CMK (cell line): ENCODE measurements at regions not wholly inside any gene's neighbourhood (a gene's known extent, or its start where the extent isn't known, plus 50 kb on each side); places are given as distances from the start of the nearest gene placed in this dataset.

Source experiments
- DNase-seq: peaks from one replicate; pipeline ENCODE4 v3.0.0-alpha.2; 2010; ENCODE audit warnings: low read depth

- no peak for DNase-seq
These were observed 152.9 kb downstream of the EFNB2 start for GRCh38 chr13:106382534-106382933.

DNA sequence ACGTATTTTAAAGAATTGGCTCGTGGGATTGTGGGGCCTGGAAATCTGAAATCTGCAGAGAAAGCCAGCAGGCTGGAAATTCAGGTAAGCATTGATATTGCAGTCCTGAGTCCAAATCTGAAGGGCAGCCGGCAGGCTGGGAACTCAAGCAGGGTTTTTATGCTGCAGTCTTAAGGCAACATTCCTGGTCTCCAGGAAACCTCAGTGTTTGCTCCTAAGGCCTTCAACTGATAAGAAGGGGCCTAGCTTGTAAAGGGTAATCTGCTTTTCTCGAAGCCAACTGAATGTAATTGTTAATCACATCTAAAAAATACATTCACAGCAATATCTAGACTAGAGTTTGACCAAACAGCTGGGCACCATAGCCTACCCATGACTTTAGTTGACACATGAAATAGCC lies 154.4 kb downstream of the EFNB2 start:
- DNase-seq, result no peak

DNA sequence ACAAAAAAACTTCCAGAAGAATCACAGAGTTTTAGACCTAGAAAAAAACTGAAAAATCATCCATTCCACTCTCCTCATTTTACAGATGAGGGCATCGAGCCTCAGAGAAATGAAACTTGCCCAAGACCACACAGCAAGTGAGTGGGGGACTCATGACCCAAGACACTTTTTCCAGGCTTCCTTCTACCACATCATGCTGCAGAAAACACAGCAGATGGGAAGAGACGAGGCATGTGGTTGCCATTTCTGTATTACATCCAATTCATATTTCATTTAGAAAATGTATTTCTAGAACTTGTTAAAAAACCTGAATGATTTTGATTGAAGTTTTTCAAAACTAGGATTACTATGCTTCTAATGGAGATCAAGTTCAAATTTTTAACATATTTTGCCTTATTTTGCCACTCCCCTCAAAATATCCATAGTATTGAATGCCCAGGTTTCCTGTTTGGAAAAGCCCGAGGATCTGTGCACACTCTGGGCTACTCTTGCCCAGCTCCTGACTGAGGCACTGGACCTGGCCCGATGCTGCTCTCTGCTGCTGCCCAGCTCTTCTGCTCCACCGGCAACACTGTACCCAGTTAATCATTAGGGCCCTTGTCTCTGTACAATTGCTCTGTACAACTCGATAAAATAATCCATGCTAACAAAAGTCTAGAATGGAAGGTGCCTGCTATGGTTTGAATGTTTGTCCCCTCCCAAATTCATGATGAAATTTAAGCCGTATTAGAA lies 157.4 kb downstream of the EFNB2 start:
- DNase-seq, result no peak

DNA sequence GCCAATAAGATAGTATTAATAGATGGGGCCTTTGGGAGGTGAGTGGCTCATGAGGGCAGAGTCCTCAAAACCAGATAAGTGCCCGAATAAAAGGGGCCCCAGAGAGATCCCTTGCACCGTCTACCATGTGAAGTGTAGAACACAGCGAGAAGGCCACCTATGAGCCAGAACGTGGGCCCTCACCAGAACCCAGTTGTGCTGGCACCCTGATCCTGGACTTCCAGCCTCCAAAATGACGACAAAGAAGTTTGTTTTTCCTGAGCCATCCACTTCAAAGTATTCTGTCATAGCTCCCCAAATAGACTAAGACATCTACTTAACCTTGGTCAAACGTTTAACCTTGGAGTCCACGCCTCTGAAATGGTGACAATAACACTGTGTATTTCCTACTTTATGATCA lies 158.1 kb downstream of the EFNB2 start:
- DNase-seq, result no peak

- no peak for DNase-seq
These were observed 158.9 kb downstream of the EFNB2 start for GRCh38 chr13:106376401-106377112.

- no peak for DNase-seq
These were observed 160.4 kb downstream of the EFNB2 start for GRCh38 chr13:106375085-106375484.

GRCh38 chr13:106374631-106375030 lies 160.8 kb downstream of the EFNB2 start:
- no peak for DNase-seq

GRCh38 chr13:106373989-106374572 lies 161.4 kb downstream of the EFNB2 start:
- no peak for DNase-seq

GRCh38 chr13:106373304-106373988 lies 162.0 kb downstream of the EFNB2 start:
- DNase-seq, result no peak

DNA sequence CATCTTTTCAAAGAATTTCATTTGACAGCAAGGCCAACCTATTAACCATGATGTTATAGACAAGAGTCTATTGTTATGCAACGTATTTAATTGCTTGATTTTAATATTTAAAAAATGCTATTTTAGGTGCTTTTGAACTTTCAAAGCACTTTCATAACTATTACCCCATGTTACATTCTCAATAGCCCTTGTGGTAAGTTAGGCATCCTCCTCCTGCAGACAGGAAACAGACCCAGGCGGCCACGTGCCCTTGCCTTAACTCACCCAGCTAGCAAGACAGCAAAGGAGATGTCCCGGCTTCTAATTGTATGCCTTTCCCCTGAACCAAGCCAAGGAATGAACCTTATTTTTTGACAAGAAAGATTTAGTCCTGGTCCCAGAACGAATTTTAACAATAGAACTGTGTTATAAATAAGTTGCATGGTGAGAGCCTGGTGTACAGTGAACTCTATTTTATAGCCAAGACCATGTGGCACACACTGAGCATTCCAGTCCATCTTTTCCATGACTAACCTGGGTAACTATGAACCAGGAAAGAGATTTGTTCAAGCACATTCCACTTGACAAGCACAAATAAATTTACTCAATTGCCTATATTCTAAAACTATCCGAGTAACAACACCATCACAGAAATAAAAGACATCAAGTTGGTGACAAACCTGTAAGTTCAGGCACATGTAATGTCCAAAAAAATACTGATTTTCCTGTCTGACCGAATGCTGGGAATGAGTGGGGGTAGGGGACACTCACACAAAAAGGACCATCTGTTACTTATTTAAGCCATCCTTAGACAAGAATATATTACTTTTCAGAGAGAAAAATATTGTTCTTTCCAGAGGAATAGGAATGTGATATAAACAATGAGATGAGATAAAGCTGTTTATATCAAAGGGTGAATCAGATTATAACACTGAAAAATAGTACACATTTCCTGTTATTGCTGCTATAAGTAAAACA lies 163.0 kb downstream of the EFNB2 start:
- DNase-seq, result no peak

GRCh38 chr13:106371024-106371423 lies 164.4 kb downstream of the EFNB2 start:
- DNase-seq, result no peak

- no peak for DNase-seq
These were observed 165.6 kb downstream of the EFNB2 start for GRCh38 chr13:106369858-106370257.

DNA sequence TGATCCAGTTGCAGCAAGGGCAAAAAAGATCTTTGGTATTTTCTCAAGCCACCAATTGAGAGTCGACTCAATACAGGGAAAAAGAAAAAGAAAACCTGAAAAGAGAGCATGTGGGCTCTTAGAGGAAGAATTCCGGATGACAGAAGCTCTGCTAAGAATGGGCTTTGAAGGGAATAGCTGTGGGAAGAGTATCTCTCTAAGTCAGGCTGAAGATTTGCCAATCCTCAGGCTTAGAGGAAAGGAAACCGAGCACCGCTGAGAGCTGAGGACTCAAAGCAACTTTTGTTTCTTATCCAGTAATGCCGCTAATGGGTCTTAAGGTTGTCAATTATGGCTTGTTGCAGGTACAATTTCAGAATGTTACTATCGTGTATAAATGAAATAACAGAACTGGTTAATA lies 166.4 kb downstream of the EFNB2 start:
- no peak for DNase-seq

GRCh38 chr13:106367361-106367971 lies 168.0 kb downstream of the EFNB2 start:
- no peak for DNase-seq

GRCh38 chr13:106362707-106363106 lies 172.8 kb downstream of the EFNB2 start:
- DNase-seq, result no peak

GRCh38 chr13:106361621-106362020 lies 173.8 kb downstream of the EFNB2 start:
- DNase-seq, result no peak

GRCh38 chr13:106357198-106357597 lies 178.3 kb downstream of the EFNB2 start:
- DNase-seq, result no peak

- no peak for DNase-seq
These were observed 179.6 kb downstream of the EFNB2 start for GRCh38 chr13:106355866-106356265.

DNA sequence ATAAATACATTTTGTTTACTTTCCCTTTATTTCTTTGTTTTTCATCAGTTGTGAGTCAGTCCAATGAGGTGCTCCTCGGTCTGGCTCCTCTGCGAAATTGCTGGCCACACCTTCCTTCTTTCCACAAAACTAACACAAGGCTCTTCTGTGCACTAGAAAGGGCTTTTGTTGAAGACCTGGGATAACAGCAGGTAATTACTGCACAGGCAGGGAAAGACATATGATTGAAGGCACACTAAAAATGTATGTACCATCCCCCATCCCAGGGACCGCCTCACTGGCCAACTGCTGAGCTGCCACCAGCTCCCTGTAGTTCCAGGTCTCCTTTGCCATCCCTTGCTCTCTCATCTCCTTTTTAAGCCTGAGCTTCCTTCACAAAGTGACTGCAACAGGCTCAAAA lies 180.5 kb downstream of the EFNB2 start:
- no peak for DNase-seq

GRCh38 chr13:106352850-106353249 lies 182.6 kb downstream of the EFNB2 start:
- no peak for DNase-seq

- no peak for DNase-seq
These were observed 184.2 kb downstream of the EFNB2 start for GRCh38 chr13:106351251-106351650.
